Left forelimb (tissue), 1 donor: ENCODE measurements at regions not wholly inside any gene's neighbourhood (a gene's known extent, or its start where the extent isn't known, plus 50 kb on each side); places are given as distances from the start of the nearest gene placed in this dataset.

Source experiments
- DNase-seq: peaks from one replicate; pipeline ENCODE4 v3.0.0-alpha.2; 2018; ENCODE audit warnings: low spot score

- DNase-seq, result no peak
These were observed 93.0 kb upstream of the ZNF608 start for GRCh38 chr5:124839371-124839998.

- DNase-seq, result no peak
These were observed 95.6 kb upstream of the ZNF608 start for GRCh38 chr5:124841829-124842712.

GRCh38 chr5:124842725-124843595, 96.5 kb upstream of the ZNF608 start:
- DNase-seq, result no peak

GRCh38 chr5:124843596-124843899, 97.1 kb upstream of the ZNF608 start:
- DNase-seq, result no peak

GRCh38 chr5:124844371-124844920, 98.0 kb upstream of the ZNF608 start:
- DNase-seq, result no peak

GRCh38 chr5:124847907-124848306, 101.5 kb upstream of the ZNF608 start:
- no peak for DNase-seq

GRCh38 chr5:124849774-124850173, 103.3 kb upstream of the ZNF608 start:
- DNase-seq, result no peak

GRCh38 chr5:124856726-124857125, 110.3 kb upstream of the ZNF608 start:
- no peak for DNase-seq

- no peak for DNase-seq
These were observed 112.2 kb upstream of the ZNF608 start for GRCh38 chr5:124858612-124859011.

- DNase-seq, result no peak
These were observed 112.6 kb upstream of the ZNF608 start for GRCh38 chr5:124859027-124859426.

GRCh38 chr5:124859556-124860290, 113.3 kb upstream of the ZNF608 start:
- DNase-seq, result no peak

GRCh38 chr5:124860291-124860655, 113.8 kb upstream of the ZNF608 start:
- no peak for DNase-seq

GRCh38 chr5:124865066-124865465, 118.6 kb upstream of the ZNF608 start:
- no peak for DNase-seq

- DNase-seq, result no peak
These were observed 119.3 kb upstream of the ZNF608 start for GRCh38 chr5:124865603-124866354.

GRCh38 chr5:124866355-124867136, 120.1 kb upstream of the ZNF608 start:
- DNase-seq, result no peak

GRCh38 chr5:124867137-124867704, 120.8 kb upstream of the ZNF608 start:
- no peak for DNase-seq

GRCh38 chr5:124868676-124869075, 122.2 kb upstream of the ZNF608 start:
- DNase-seq, result no peak

GRCh38 chr5:124869426-124870033, 123.1 kb upstream of the ZNF608 start:
- DNase-seq, result no peak

- no peak for DNase-seq
These were observed 123.6 kb upstream of the ZNF608 start for GRCh38 chr5:124870070-124870469.
